IMR-90 (cell line): ENCODE measurements at regions not wholly inside any gene's neighbourhood (a gene's known extent, or its start where the extent isn't known, plus 50 kb on each side); places are given as distances from the start of the nearest gene placed in this dataset.

Source experiments
- ATAC-seq: fragments of 200-7000 bp; cut with Tn5 transposase; 2 replicates; pipeline ENCODE4 v1.9.1; 2020; ENCODE audit warnings: low read depth, mild to moderate bottlenecking, moderate library complexity
- BruUV-seq: library from RNA; stranded (reverse); fragments of 400-500 nt; replicated peaks from 2 replicates; lab custom pipeline; 2021; lab: Mats Ljungman, UMichigan
- CTCF ChIA-PET: fragments of 300-600 bp; formaldehyde crosslinking; extraction: SDS; loops from one replicate; lab custom pipeline; 2021; ENCODE audit warnings: antibody characterized with exemption; lab: Yijun Ruan, JAX
- POLR2A ChIA-PET: fragments of 300-600 bp; sonication (Branson Sonifier 250); formaldehyde crosslinking; loops from one replicate; lab custom pipeline; 2022; ENCODE audit warnings: antibody characterized with exemption; ENCODE audit not compliant: unreplicated experiment; lab: Charles Lee
- DNase-seq: peaks from one replicate; pipeline ENCODE4 v3.0.0; 2013
- H2AFZ ChIP-seq: replicated peaks from 2 replicates; pipeline ENCODE3; 2013; ENCODE audit warnings: low read length, mild to moderate bottlenecking; ENCODE audit not compliant: poor library complexity
- H2AK5ac ChIP-seq: 2 replicates; pipeline ENCODE4 v1.6.1; 2013; ENCODE audit warnings: low read depth, low read length, inconsistent platforms
- H2AK9ac ChIP-seq: replicated peaks from 2 replicates; pipeline ENCODE3; 2013; ENCODE audit warnings: mild to moderate bottlenecking, low read depth, low read length, moderate library complexity; ENCODE audit not compliant: poor library complexity
- H2BK120ac ChIP-seq: 2 replicates; pipeline ENCODE4 v1.6.1; 2013; ENCODE audit warnings: low read depth, low read length, inconsistent platforms
- H2BK15ac ChIP-seq: 3 replicates; pipeline ENCODE4 v1.6.1; 2013; ENCODE audit warnings: low read depth, low read length, inconsistent platforms
- H2BK20ac ChIP-seq: 2 replicates; pipeline ENCODE4 v1.6.1; 2013; ENCODE audit warnings: low read depth, mild to moderate bottlenecking, inconsistent platforms, low read length, moderate library complexity
- H2BK5ac ChIP-seq: 2 replicates; pipeline ENCODE4 v1.6.1; 2013; ENCODE audit warnings: mild to moderate bottlenecking, low read depth, low read length, inconsistent platforms; ENCODE audit not compliant: poor library complexity, severe bottlenecking
- H3K14ac ChIP-seq: replicated peaks from 2 replicates; pipeline ENCODE4 v1.6.1; 2013; ENCODE audit warnings: low read depth, low read length, inconsistent platforms
- H3K18ac ChIP-seq: 2 replicates; pipeline ENCODE4 v1.6.1; 2013; ENCODE audit warnings: low read depth, low read length, control low read depth
- H3K23ac ChIP-seq: 2 replicates; pipeline ENCODE4 v1.6.1; 2013; ENCODE audit warnings: low read depth, low read length, inconsistent platforms
- H3K27ac ChIP-seq: 2 replicates; pipeline ENCODE4 v1.5.1; 2013; ENCODE audit warnings: mild to moderate bottlenecking, control low read depth, low read length; ENCODE audit not compliant: insufficient read depth
- H3K27me3 ChIP-seq: 2 replicates; pipeline ENCODE4 v1.6.1; 2013; ENCODE audit warnings: low read length; ENCODE audit not compliant: control insufficient read depth, insufficient read depth
- H3K36me3 ChIP-seq: 2 replicates; pipeline ENCODE4 v1.6.1; 2013; ENCODE audit warnings: low read length, mixed read lengths; ENCODE audit not compliant: control insufficient read depth, insufficient read depth
- H3K4ac ChIP-seq: 2 replicates; pipeline ENCODE4 v1.6.1; 2013; ENCODE audit warnings: low read depth, low read length, inconsistent platforms
- H3K4me1 ChIP-seq: 2 replicates; pipeline ENCODE4 v1.6.1; 2013; ENCODE audit warnings: low read length, mixed read lengths; ENCODE audit not compliant: control insufficient read depth, insufficient read depth
- H3K4me2 ChIP-seq: 2 replicates; pipeline ENCODE4 v1.6.1; 2013; ENCODE audit warnings: low read depth, mild to moderate bottlenecking, control low read depth, low read length, moderate library complexity
- H3K4me3 ChIP-seq: 2 replicates; pipeline ENCODE4 v1.5.1; 2013; ENCODE audit warnings: low read depth, mild to moderate bottlenecking, control low read depth, low read length, moderate library complexity; ENCODE audit not compliant: insufficient read depth
- H3K56ac ChIP-seq: 2 replicates; pipeline ENCODE4 v1.6.1; 2013; ENCODE audit warnings: low read length, inconsistent platforms; ENCODE audit not compliant: insufficient read depth; ENCODE audit errors: extremely low read depth
- H3K79me1 ChIP-seq, 2 experiments: 2 replicates each; pipeline ENCODE4 v1.6.1; 2013; ENCODE audit warnings: low read length in 2 of 2, inconsistent platforms in 1 of 2, low read depth in 1 of 2
- H3K9ac ChIP-seq: 2 replicates; pipeline ENCODE4 v1.6.1; 2013; ENCODE audit warnings: low read depth, low read length, control low read depth
- H3K9me1 ChIP-seq: 2 replicates; pipeline ENCODE4 v1.6.1; 2013; ENCODE audit warnings: low read length, inconsistent platforms; ENCODE audit not compliant: insufficient read depth
- H3K9me3 ChIP-seq: 2 replicates; pipeline ENCODE4 v1.6.1; 2013; ENCODE audit warnings: low read length; ENCODE audit not compliant: control insufficient read depth, insufficient read depth
- H4K20me1 ChIP-seq: 2 replicates; pipeline ENCODE4 v1.6.1; 2013; ENCODE audit warnings: low read length, inconsistent platforms; ENCODE audit not compliant: insufficient read depth
- H4K5ac ChIP-seq: 2 replicates; pipeline ENCODE4 v1.6.1; 2013; ENCODE audit warnings: mild to moderate bottlenecking, low read depth, low read length, control low read depth
- H4K8ac ChIP-seq, 2 experiments: 2 replicates each; pipeline ENCODE4 v1.6.1; 2013; ENCODE audit warnings: low read depth in 2 of 2, low read length in 2 of 2, control low read depth in 1 of 2, inconsistent platforms in 1 of 2
- H4K91ac ChIP-seq: 2 replicates; pipeline ENCODE4 v1.6.1; 2013; ENCODE audit warnings: low read depth, low read length, inconsistent platforms; ENCODE audit not compliant: insufficient read depth
- MXI1 ChIP-seq: IDR thresholded peaks from 2 replicates; pipeline ENCODE4 v1.6.1; 2012; ENCODE audit warnings: low read depth, mild to moderate bottlenecking, low read length, moderate library complexity, borderline replicate concordance
- POLR2A ChIP-seq: IDR thresholded peaks from 2 replicates; pipeline ENCODE4 v1.6.1; 2012; ENCODE audit warnings: mild to moderate bottlenecking, low read depth, low read length
- RFX5 ChIP-seq: IDR thresholded peaks from 2 replicates; pipeline ENCODE4 v1.8.0; 2012; ENCODE audit warnings: low read depth, mild to moderate bottlenecking, low read length, moderate library complexity
- WGBS, 2 experiments: methylation state at CpG; one replicate each; pipeline versions ENCODE4 v1.1.5 to v1.1.7; 2013; ENCODE audit warnings: missing lambda C conversion rate in 2 of 2; ENCODE audit not compliant: insufficient read length in 1 of 2; ENCODE audit errors: extremely low coverage in 2 of 2; 5-methylcytosine and 5-hydroxymethylcytosine counted together
- dilution Hi-C: fragments of 300-500 bp; cut with HindIII; formaldehyde crosslinking; loops from one replicate; pipeline ENCODE4 v1.14.3; 2018; ENCODE audit warnings: low sequenced_read_pairs; ENCODE audit not compliant: unreplicated experiment
- in situ Hi-C: fragments of 300-500 bp; cut with MboI; formaldehyde crosslinking; loops from 3 replicates; pipeline ENCODE4 v1.14.3; 2019; ENCODE audit warnings: low sequenced_read_pairs, inconsistent platforms, mixed read lengths
- intact Hi-C: fragments of 100-400 bp; cut with micrococcal nuclease; formaldehyde crosslinking; loops from 2 replicates; pipeline ENCODE4 v1.10.0; 2022

- no peak for ATAC-seq
- BruUV-seq = no TSS peak
Observed at GRCh38 chr16:64711596-64711995, 410.3 kb downstream of the CDH11 start.

More at GRCh38 chr16:64711596-64711995, 410.3 kb downstream of the CDH11 start:
- Histone ChIP-seq H3K4me1 (no peaks in the 10 kb centered on the region), H3K9me1 (no peaks in the 10 kb centered on the region), H3K23ac (no peak overlapping the region), H3K27me3 (no peaks in the 10 kb centered on the region), H3K4me3 (no peak overlapping the region), H4K20me1 (no peaks in the 10 kb centered on the region), H3K4ac (no peak overlapping the region), H2BK120ac (no peak overlapping the region), H3K9me3 (no peaks in the 10 kb centered on the region), H2BK20ac (no peak overlapping the region), H3K79me1 (no peaks in the 10 kb centered on the region), H2AFZ (no peak overlapping the region), H3K14ac (no peak overlapping the region), H2AK9ac (no peak overlapping the region), H3K27ac (no peak overlapping the region), H4K8ac (no peak overlapping the region), H3K9ac (no peak overlapping the region), H3K18ac (no peak overlapping the region), H3K4me2 (no peak overlapping the region), H4K5ac (no peak overlapping the region), H2BK5ac (no peak overlapping the region), H4K91ac (no peak overlapping the region), H2AK5ac (no peak overlapping the region), H3K56ac (no peak overlapping the region), H3K36me3 (no peaks in the 10 kb centered on the region), H2BK15ac (no peak overlapping the region)
- POLR2A ChIA-PET = no interaction called here
- dilution Hi-C loops (no loop called here), in situ Hi-C loops (no loop called here), intact Hi-C loops (no loop called here)
- TF ChIP-seq RFX5 = no peak
- TF ChIP-seq POLR2A = no peak
- no peak for TF ChIP-seq MXI1
- CTCF ChIA-PET = no interaction called here
- DNase-seq = no peak
- no CpG with 5 or more reads among the region's 2 CpGs for WGBS, 2 experiments
